Sciatic nerve (tissue), 2 donors: ENCODE measurements at regions not wholly inside any gene's neighbourhood (a gene's known extent, or its start where the extent isn't known, plus 50 kb on each side); places are given as distances from the start of the nearest gene placed in this dataset.

Source experiments
- ATAC-seq: fragments of 200-7000 bp; cut with Tn5 transposase; one replicate; pipeline ENCODE4 v1.9.1; 2020; ENCODE audit warnings: mild to moderate bottlenecking, moderate library complexity
- DNase-seq: peaks from one replicate; pipeline ENCODE4 v3.0.0-alpha.2; 2020; ENCODE audit warnings: low spot score
- intact Hi-C: fragments of 100-400 bp; cut with DNase I; formaldehyde crosslinking; loops from one replicate; pipeline ENCODE4 v1.14.2; 2022
- donor health status: DM: no; HTN: no; CAD: no.
- donor health status: DM: no; HTN: no; CAD: no.

DNA sequence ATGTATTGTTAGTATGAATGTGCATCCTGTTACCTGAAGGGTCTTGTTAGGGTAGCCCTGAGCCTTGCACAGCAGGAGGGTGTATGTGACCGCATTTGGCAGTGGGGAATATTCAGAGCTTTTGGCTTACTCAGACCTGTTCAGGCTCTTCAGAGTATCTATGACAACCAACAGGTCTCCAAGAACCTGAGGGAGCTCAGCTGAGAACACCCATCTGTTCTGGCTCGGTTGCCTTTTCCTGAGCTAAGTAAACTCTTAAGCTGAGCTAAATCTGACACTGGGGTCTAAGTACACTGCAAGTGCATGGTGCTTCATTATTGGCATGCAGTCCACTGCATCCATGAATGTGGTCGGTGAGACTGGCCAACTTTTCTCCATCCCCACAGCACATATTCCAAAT is 92.4 kb upstream of the CHST9 start:
- no peak for DNase-seq
- intact Hi-C loops, result no loop called here
- ATAC-seq, result no peak

GRCh38 chr18:27276886-27277285 is 91.8 kb upstream of the CHST9 start:
- ATAC-seq (no peak), DNase-seq (no peak)
- intact Hi-C loops, result no loop called here

- DNase-seq, result no peak
Measured at GRCh38 chr18:27276479-27276878, 91.4 kb upstream of the CHST9 start.

GRCh38 chr18:27274901-27275300 is 89.8 kb upstream of the CHST9 start:
- ATAC-seq (no peak), DNase-seq (no peak)
- intact Hi-C loops, result no loop called here

More at GRCh38 chr18:27276479-27276878, 91.4 kb upstream of the CHST9 start:
- no peak for ATAC-seq
- intact Hi-C loops, result no loop called here

DNA sequence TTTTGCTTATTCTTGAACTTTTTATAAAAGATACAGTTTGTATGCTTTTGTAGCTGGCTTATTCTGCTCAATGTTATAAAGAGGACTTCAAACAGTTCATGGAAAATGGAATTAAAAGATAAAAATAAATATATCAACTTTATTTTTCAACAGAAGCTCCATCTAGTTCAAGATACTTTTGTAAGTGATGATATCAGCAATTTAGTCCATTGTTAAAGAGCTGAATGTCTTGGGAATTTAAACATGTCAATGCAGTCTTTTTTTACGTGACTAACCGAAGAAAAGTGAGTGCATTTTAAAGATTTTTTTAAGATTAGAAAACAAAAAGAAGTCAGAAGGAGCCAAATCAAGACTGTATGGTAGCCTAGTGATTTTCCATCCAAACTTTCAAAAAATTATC is 85.4 kb upstream of the CHST9 start:
- intact Hi-C loops, result no loop called here
- DNase-seq (no peak), ATAC-seq (no peak)

GRCh38 chr18:27263369-27263768 is 78.3 kb upstream of the CHST9 start:
- DNase-seq (no peak), ATAC-seq (no peak)
- intact Hi-C loops, result no loop called here

- no peak for ATAC-seq
Measured at GRCh38 chr18:27261769-27262549, 76.9 kb upstream of the CHST9 start.

GRCh38 chr18:27253571-27253970 is 68.5 kb upstream of the CHST9 start:
- ATAC-seq (no peak), DNase-seq (no peak)
- intact Hi-C loops, result no loop called here

More at GRCh38 chr18:27261769-27262549, 76.9 kb upstream of the CHST9 start:
- no peak for DNase-seq
- intact Hi-C loops, result no loop called here

GRCh38 chr18:27250471-27250870 is 65.4 kb upstream of the CHST9 start:
- DNase-seq (no peak), ATAC-seq (no peak)
- intact Hi-C loops, result no loop called here

DNA sequence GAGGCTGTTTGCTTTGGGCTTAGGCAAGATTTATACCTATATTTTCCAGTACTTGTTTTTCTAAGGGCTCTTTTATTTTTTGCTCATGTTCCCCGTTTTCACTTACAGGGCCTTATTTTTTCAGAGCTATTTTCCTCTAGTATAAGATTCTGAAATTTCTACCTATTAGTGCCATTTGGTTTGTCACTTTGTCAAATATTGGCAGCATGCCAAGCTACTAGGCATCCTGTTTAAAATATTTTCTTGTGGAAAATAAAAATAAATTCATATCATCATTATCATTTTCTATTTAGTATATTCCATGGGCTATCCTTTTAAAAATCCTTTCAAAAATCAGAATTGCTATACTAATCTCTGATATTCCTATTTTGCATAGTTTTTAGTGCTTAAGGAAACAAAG is 64.8 kb upstream of the CHST9 start:
- no peak for DNase-seq
- intact Hi-C loops, result no loop called here
- no peak for ATAC-seq

- intact Hi-C loops, result no loop called here
- DNase-seq, result no peak
- no peak for ATAC-seq
Measured at GRCh38 chr18:27244259-27244658, 59.2 kb upstream of the CHST9 start.

DNA sequence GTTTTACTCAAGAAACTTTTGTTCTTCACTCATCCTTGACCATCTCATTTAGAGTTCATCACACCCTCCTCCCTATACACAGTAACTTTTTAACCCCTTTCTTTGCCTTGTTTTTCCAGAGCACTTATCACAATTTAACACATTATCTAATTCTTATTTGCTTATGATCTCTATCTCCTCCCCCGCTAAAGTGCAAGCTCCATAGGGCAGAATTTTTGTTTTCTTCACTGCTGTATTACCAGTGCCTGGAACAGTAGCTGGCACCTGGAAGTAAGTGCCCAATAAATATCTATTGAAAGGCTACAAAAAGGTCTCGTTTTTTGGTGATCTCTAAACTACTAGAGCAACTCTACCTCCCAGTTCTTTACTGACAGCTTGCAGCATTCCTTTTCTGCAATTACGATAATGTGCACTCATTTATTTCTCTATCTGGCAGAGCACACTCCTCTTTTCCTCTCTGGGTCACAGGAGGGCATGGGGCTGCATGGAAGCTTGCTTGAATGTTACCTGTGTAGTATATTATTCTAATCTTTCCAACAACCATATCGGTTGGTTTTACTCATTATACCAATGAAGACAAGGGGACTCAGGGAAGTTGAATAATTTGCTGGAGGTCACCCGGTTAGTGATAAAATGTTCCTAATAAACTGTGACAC is 57.4 kb upstream of the CHST9 start:
- no peak for ATAC-seq
- intact Hi-C loops, result no loop called here

DNA sequence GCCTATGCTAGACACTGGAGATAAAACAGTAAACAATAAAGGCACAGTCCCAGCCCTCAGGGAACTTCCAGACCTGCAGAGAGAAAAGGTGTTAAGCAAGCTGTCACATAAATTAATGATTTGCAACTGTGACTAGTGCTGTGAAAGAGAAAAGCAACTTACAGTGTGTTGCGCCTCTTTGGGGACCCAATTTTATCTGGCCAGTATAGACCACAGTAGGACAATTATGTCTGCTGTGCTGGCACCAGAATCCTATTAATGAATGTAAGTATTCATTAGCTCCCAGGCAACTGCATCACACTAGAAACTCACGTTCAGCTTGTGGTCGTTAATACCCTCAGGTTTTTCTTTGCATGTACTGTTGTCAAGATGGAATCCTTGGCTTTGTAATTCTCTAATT is 55.3 kb upstream of the CHST9 start:
- intact Hi-C loops, result no loop called here
- DNase-seq (no peak), ATAC-seq (no peak)

More for the DNA sequence above, 57.4 kb upstream of the CHST9 start:
- no peak for DNase-seq

- intact Hi-C loops, result no loop called here
- no peak for DNase-seq
- ATAC-seq, result no peak
Measured at GRCh38 chr18:27239669-27240068, 54.6 kb upstream of the CHST9 start.

DNA sequence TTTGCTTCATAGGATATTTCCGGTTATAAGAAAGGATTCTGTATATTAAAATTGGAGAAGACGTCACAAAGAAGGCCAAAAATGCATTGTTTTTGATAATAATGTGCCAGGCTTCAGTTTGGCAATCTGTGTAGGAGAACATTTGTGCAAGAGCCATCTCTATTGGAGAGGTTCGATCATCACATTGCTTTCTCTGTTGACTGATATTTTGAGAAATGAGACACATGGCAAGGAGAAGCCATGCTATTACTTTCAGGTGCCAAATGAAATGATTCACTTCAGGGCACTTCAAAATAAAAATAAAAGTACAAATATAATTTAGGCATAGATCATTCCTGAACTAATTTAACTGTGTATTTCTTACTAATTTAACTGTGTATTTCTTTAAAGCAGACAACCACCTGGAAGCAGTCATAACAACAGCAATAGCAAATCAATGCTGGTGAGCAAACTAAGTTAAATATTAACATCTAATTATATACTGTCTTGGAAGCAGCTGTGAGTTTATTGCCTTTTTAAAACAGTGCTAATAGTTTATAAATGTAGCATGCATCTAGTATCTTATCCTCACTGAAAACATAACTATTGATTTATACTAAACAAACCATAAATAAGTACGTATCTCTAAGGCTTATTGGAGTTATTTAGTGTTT is 50.2 kb upstream of the CHST9 start:
- no peak for DNase-seq
- intact Hi-C loops, result no loop called here
- ATAC-seq, result no peak
